A673 (cell line): ENCODE measurements at regions not wholly inside any gene's neighbourhood (a gene's known extent, or its start where the extent isn't known, plus 50 kb on each side); places are given as distances from the start of the nearest gene placed in this dataset.

ENCODE experiments used
- BruUV-seq: library from RNA; stranded (reverse); fragments of 400-500 nt; replicated peaks from 2 replicates; lab custom pipeline; 2021; lab: Mats Ljungman, UMichigan
- CTCF ChIA-PET: fragments of 300-600 bp; sonication (Branson Sonifier 250); formaldehyde crosslinking; loops from one replicate; lab custom pipeline; 2022; ENCODE audit warnings: antibody characterized with exemption; lab: Charles Lee
- POLR2A ChIA-PET: fragments of 300-600 bp; sonication (Branson Sonifier 250); formaldehyde crosslinking; loops from one replicate; lab custom pipeline; 2022; ENCODE audit warnings: antibody characterized with exemption; ENCODE audit not compliant: low non-redundant PET; lab: Charles Lee
- DNase-seq: peaks from one replicate; pipeline ENCODE4 v3.0.0-alpha.2; 2015; ENCODE audit warnings: low spot score
- H3K27ac ChIP-seq: fragments of 200-600 bp; sonication (generic); 2 replicates; pipeline ENCODE4 v1.5.1; 2016; ENCODE audit warnings: mixed run types, low read depth, mild to moderate bottlenecking, mixed read lengths, antibody characterized with exemption, low read length; ENCODE audit not compliant: poor library complexity, severe bottlenecking
- H3K27me3 ChIP-seq: fragments of 200-600 bp; sonication (generic); replicated peaks from 2 replicates; pipeline ENCODE4 v1.6.1; 2017; ENCODE audit warnings: mixed run types, low read depth, mild to moderate bottlenecking, mixed read lengths, antibody characterized with exemption, low read length; ENCODE audit not compliant: insufficient read depth, poor library complexity
- H3K36me3 ChIP-seq: fragments of 200-600 bp; sonication (generic); 2 replicates; pipeline ENCODE4 v1.6.1; 2016; ENCODE audit warnings: mixed run types, mild to moderate bottlenecking, mixed read lengths, antibody characterized with exemption, low read length; ENCODE audit not compliant: insufficient read depth, poor library complexity, severe bottlenecking
- H3K4me1 ChIP-seq: fragments of 200-600 bp; sonication (generic); 2 replicates; pipeline ENCODE4 v1.6.1; 2017; ENCODE audit warnings: mixed run types, mild to moderate bottlenecking, mixed read lengths, antibody characterized with exemption, low read length; ENCODE audit not compliant: insufficient read depth, poor library complexity, severe bottlenecking
- H3K4me3 ChIP-seq: fragments of 200-600 bp; sonication (generic); 2 replicates; pipeline ENCODE4 v1.5.1; 2016; ENCODE audit warnings: low read depth, mixed run types, mild to moderate bottlenecking, mixed read lengths, low read length; ENCODE audit not compliant: poor library complexity, severe bottlenecking
- H3K9me3 ChIP-seq: fragments of 200-600 bp; sonication (generic); 2 replicates; pipeline ENCODE4 v1.6.1; 2016; ENCODE audit warnings: mixed run types, low read depth, mild to moderate bottlenecking, mixed read lengths, antibody characterized with exemption, low read length; ENCODE audit not compliant: poor library complexity, severe bottlenecking
- EZH2 ChIP-seq: fragments of 200-600 bp; sonication (generic); IDR thresholded peaks from 2 replicates; pipeline ENCODE4 v1.6.1; 2017; ENCODE audit warnings: borderline replicate concordance, low read depth, mild to moderate bottlenecking, mixed read lengths, antibody characterized with exemption, low read length; ENCODE audit not compliant: poor library complexity, severe bottlenecking
- intact Hi-C: fragments of 100-400 bp; cut with micrococcal nuclease; formaldehyde crosslinking; loops from one replicate; pipeline ENCODE4 v1.10.0; 2022; ENCODE audit not compliant: unreplicated experiment
- TF ChIP-seq, protein P1 (sequence below): fragments of 300-800, 200-600 bp; sonication (generic); conservative IDR thresholded peaks from 2 replicates; pipeline ENCODE4 v1.5.1; 2017; ENCODE audit warnings: low read depth, mild to moderate bottlenecking, antibody characterized with exemption, low read length, moderate library complexity, mixed read lengths

DNA sequence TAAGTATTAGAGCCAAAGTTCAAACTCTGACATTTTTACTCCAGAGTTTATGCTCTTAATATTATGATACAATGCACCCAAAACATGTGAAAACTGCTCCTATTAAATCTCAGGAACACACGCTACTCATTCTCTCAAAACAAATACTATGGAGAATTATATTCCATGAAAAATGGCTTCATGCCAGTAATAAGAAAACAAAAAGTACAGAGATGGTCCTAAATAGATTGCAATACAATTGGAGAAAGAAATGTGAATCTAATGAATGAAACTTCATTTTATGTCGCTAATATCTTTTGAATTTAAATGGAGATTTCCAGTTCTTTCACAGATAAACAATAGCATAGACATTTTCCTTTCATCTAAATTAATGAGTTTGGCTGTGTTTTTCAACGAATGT lies 384.3 kb downstream of the ADAMTS20 start:
- Histone ChIP-seq H3K27ac (no peak overlapping the region), H3K27me3 (no peaks in the 10 kb centered on the region), H3K9me3 (no peaks in the 10 kb centered on the region), H3K4me3 (no peak overlapping the region), H3K4me1 (peaks cover 9% of the 10 kb centered on the region), H3K36me3 (no peaks in the 10 kb centered on the region)
- TF ChIP-seq, protein P1, sequence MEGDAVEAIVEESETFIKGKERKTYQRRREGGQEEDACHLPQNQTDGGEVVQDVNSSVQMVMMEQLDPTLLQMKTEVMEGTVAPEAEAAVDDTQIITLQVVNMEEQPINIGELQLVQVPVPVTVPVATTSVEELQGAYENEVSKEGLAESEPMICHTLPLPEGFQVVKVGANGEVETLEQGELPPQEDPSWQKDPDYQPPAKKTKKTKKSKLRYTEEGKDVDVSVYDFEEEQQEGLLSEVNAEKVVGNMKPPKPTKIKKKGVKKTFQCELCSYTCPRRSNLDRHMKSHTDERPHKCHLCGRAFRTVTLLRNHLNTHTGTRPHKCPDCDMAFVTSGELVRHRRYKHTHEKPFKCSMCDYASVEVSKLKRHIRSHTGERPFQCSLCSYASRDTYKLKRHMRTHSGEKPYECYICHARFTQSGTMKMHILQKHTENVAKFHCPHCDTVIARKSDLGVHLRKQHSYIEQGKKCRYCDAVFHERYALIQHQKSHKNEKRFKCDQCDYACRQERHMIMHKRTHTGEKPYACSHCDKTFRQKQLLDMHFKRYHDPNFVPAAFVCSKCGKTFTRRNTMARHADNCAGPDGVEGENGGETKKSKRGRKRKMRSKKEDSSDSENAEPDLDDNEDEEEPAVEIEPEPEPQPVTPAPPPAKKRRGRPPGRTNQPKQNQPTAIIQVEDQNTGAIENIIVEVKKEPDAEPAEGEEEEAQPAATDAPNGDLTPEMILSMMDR, result no peak
- no peak for TF ChIP-seq EZH2
- no peak for DNase-seq
- CTCF ChIA-PET, result no interaction called here
- POLR2A ChIA-PET, result no interaction called here
- BruUV-seq, result no TSS peak
- intact Hi-C loops, result no loop called here

- Histone ChIP-seq H3K4me1 (peaks cover 9% of the 10 kb centered on the region), H3K36me3 (no peaks in the 10 kb centered on the region), H3K4me3 (no peak overlapping the region), H3K27me3 (no peaks in the 10 kb centered on the region), H3K27ac (no peak overlapping the region), H3K9me3 (no peaks in the 10 kb centered on the region)
- CTCF ChIA-PET, result no interaction called here
- intact Hi-C loops, result no loop called here
- no TSS peak for BruUV-seq
- TF ChIP-seq EZH2, result no peak
- TF ChIP-seq, protein P1, result no peak
- DNase-seq, result no peak
- POLR2A ChIA-PET, result no interaction called here
Observed at GRCh38 chr12:43165351-43165750, 386.7 kb downstream of the ADAMTS20 start.

GRCh38 chr12:43162138-43162537 lies 389.9 kb downstream of the ADAMTS20 start:
- intact Hi-C loops, result no loop called here
- H3K27me3 ChIP-seq, result no peaks in the 10 kb centered on the region
- no peaks in the 10 kb centered on the region for H3K9me3 ChIP-seq
- CTCF ChIA-PET, result no interaction called here
- no peak overlapping the region for H3K4me3 ChIP-seq
- H3K36me3 ChIP-seq, result no peaks in the 10 kb centered on the region
- no peak for TF ChIP-seq EZH2
- TF ChIP-seq, protein P1, result no peak
- no peak for DNase-seq
- no TSS peak for BruUV-seq
- POLR2A ChIA-PET, result no interaction called here
- H3K4me1 ChIP-seq, result no peaks in the 10 kb centered on the region
- no peak overlapping the region for H3K27ac ChIP-seq
